SH-SY5Y (cell line): ENCODE measurements at regions not wholly inside any gene's neighbourhood (a gene's known extent, or its start where the extent isn't known, plus 50 kb on each side); places are given as distances from the start of the nearest gene placed in this dataset.
A peak's percentile ranks its signal among the peaks of the same experiment; 100 is the strongest.

Experiments
- GATA2 ChIP-seq: IDR thresholded peaks from 2 replicates; pipeline ENCODE4 v1.6.1; 2011; ENCODE audit warnings: mild to moderate bottlenecking, low read depth, low read length
- GATA3 ChIP-seq: IDR thresholded peaks from 2 replicates; pipeline ENCODE4 v1.6.1; 2011; ENCODE audit warnings: low read depth, mild to moderate bottlenecking, low read length, moderate library complexity

DNA sequence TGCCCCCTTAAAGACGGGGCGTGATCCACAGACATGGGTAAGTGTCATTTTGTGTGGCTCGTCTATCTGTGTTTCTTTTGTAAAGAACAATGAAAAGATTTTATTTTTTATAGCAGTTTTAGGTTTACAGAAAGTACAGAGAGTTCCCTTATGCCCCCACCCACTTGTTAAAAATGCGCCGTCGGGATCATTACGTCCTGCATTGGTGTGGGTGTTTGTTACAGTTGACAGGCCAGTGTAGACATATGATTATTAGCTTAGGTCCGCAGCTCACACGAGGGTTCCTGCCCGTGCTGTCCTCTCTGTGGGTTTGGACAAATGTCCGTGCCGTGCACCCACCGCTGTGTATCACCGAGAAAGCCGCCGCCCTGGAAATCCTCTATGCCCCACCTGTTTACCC, 50.5 kb downstream of the RGS12 start:
- TF ChIP-seq GATA3 (no peak), GATA2 (no peak)

DNA sequence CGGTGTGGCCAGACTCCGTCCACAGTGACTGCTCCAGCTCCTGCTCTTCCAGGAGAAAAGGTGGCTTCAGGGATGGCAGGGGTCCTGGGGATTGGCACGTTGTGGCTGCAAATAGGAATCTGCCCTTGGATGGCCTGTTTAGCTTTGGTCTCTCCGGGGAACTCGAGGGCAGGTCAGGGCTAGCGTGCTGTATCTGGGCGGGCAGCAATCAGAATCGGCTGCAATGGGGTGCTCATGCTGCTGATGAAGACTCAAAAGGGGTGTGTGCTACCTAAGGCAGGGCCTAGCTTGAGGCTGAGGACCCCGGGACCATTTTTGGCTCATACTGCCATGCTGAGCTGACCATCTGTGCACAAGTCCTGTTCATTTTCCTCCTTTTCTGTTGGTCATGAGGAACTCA, 51.3 kb downstream of the RGS12 start:
- TF ChIP-seq GATA2 (no peak), GATA3 (no peak)

DNA sequence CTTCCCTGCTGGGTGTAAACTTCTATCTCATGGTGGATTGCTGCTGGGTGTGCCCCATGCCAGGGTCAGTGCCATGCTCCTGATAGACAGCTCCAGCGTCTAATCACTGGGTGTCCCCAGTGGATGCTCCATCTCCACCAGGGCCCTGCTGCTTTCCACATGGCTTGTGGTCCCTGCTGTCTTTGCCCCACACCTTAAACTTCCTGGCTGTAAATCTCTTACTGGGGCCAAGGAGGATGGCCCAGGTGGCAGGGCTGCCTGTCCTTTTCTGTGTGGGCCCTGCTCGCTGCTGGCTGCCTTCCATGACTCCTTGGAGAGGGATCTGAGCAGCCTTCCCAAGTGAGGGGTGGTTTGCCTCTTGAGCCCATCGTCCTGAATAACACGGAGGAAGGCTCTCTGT, 51.8 kb downstream of the RGS12 start:
- TF ChIP-seq GATA2 = no peak
- TF ChIP-seq GATA3 = no peak

DNA sequence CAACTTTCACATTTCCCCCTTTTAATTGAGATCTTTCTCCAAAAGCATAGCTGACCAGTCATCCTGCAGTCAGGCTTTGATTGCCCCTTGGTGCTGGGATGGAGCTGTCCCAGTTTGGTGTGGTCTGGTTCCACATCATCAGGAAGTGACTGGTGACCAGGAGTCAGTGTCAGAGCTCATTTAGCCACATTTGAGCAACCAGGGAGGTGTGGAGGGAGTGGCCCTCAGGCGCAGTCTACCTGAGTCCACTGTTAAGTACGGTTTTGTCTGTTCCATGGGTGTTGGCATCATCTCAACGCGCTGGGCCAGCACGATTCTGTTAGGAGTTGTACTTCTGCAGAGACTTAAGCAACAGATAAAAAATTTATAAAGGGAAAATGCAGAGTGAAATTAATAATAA, 52.6 kb downstream of the RGS12 start:
- TF ChIP-seq GATA3 (no peak), GATA2 (no peak)

DNA sequence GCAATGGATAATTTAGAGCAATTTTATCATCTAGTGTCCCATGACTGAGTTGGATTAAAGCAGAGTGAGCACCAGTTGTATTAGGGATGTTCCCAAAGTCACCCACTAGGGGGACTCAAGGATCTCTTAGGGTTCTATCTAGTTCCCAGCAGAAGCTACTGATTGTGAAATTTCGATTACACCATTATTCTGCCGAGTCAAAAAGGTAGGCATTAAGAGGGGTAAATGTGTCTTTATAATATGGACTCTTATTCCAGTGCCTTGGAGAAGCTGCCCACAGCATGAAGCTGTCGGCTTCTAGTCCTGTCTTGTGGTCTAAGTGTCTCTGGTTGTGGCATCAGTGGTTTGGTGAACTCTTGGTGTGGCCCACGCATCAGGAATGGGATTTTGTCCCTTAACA, 53.3 kb downstream of the RGS12 start:
- no peak for TF ChIP-seq GATA3

DNA sequence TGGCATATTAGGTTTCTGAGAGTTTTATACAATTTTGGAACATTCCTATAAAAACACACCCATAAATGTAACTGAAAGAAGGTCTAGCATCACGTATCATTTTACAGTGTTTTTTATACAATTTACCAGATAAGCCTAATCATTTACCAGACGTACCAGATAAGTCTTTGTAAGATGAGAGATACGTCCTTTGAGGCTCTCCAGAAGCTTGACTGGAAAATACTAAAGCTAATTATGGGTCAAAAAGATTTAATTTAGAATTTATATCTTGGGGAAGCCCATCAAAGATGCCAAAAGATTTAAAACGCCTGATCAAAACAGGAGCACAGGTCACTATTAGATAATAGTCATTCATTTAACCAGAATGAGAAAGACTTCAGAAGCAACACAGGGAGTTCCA, 55.0 kb downstream of the RGS12 start:
- TF ChIP-seq GATA3 (peak; percentile 89), GATA2 (peak; percentile 68)

DNA sequence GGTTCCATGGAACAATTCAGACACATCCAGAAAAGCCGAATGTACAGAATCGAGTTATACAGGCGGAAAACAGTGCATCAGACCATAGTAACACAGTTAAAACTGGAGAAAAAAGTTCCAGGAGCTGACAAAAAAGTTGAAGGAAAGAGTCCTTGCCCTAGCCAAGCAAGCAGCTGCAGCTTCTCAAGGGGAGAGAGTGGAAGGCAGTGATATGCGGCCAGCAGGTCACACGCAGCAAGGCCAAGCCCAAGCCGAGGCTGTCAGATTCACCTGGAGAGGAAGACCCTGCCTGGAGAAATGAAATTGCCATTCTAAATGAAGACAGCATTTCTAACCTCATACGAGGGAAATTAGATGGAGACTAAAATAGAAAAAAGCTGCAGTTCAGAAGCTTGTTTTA, 55.8 kb downstream of the RGS12 start:
- no peak for TF ChIP-seq GATA3
- TF ChIP-seq GATA2 = no peak

DNA sequence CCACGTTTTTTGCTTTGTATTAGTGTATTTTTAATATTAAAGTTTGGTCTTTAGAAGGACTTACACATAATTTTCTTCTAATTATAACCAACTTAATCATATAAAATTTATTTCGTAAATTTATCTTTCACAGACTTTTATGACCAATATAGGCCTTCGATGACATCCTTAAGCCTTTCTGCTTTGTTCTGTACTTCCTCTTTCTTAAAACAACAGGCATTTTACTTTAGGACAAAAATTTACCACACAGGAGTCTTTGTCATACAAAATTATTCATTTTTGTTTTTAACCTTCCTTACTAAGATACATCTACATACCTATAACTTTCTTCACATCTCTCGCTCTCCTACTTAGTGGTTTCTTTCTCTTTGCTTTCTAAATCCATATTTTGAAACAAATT, 56.3 kb downstream of the RGS12 start:
- no peak for TF ChIP-seq GATA3
- TF ChIP-seq GATA2 = no peak

DNA sequence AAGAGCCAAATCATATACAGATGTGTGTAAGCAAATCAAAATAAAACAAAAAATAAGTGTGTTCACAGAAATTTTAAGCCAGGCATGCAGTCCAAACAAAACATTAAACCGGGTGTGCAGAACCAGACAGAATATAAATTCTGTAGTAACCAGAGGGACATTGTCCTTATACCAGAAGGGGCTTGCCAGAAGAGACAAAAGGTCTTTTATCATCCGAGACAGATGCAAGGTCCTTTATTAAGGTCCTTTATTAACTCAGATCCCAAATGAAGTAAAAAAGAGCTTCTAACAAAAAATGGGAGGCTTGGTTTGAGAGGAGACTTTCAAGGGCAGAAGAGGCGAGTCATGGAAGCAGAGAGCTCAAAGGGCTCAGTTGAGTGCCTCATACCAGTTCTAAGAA, 59.2 kb downstream of the RGS12 start:
- TF ChIP-seq GATA2 = no peak
- no peak for TF ChIP-seq GATA3

DNA sequence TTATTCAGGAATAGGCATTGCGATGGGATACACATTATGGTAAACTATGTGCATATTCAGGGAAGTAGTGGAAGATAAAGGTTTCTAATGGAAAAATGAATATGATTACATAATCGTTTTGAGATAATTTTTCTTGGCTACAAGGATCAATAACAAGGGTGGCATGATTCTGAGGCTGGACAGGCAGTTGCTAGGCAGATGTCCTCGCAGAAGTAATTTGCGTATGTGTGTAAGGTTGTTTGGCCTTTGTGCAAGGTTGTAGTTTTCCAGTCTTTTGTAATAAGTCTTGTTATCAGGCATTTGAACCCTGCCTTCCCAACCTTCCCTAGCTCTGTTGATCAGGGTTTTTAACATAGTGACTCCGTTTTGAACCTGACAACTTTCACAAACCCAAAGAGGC, 59.7 kb downstream of the RGS12 start:
- no peak for TF ChIP-seq GATA2
- no peak for TF ChIP-seq GATA3

DNA sequence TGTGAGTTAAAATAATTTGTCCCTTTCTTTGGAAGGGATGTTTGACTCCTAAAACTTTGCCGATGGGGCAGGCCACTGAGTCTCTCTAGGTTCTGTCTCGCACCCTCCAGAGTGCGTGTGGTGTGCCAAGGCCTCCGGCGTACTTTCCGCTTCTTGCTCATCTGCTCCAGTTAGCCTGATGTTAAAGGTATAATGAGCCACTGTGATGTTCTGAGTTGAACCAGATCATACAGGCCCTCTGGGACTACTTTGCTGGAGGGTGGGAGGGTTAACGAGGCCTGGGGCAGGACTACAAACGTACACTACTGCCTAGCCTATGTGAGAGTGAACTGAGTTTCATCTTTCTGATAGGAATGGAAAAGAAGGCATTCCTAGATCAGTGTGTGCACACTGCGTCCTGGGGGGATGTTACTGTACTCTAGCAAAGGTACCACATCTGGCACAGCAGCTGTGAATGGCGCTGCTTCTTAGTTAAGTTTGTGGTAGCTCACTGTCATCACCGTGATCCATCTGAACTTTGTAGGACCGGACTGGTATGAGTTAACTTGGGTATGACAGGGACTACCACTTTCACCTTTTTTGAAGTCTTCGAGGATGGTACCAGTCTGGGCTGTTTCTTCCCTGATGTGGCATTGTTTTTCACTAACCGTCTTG, 60.2 kb downstream of the RGS12 start:
- TF ChIP-seq GATA2 (no peak), GATA3 (no peak)

DNA sequence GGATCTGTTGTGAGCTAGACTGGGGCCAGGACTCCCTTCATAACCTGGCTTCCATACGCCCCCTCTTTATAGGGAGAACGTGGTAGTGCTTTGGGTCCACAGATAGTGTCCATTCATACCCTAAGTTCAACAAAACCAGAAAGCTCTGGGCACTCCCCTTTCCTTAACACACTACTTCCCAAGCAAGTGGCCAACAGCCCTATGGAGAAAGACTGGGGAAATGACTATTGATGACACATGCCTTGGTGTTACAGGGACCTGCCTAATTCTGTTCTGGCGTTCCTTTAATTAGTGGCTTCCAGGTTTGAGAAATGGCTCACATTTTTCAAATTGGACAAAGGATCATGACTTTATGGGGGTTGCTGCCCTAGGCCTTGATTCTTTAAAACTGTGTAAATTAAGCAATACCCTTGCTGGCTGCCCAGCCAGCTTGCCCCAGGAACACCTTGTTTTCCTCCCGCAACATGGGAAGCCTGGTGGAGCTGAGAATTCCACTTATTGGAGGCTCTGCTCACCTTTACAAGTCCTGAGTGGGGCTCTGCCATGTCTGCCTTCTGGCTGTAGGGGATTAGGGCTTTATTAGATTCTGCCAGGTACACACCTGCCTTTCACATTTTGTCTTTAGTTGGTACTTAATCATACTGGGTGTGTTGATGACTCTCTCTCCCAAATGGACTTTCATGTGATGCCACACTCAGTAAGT, 61.1 kb downstream of the RGS12 start:
- TF ChIP-seq GATA3 (no peak), GATA2 (no peak)

DNA sequence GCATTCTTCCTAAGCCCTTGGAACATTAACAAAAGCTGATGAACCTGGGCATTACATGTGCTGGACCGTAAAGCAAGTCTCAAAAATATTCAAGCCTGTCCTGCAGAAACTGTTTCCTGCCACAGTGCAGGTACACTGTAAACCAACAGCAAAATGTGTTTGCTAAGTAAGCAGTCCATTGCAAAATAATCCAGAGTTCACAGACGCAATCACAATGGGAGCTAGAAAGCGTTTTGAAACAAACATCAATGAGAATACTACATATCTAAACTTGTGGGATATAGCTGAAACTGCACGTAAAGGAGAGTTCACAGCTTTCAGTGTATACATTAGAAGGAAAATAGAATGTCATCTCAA, 61.6 kb downstream of the RGS12 start:
- TF ChIP-seq GATA3 (no peak), GATA2 (no peak)

DNA sequence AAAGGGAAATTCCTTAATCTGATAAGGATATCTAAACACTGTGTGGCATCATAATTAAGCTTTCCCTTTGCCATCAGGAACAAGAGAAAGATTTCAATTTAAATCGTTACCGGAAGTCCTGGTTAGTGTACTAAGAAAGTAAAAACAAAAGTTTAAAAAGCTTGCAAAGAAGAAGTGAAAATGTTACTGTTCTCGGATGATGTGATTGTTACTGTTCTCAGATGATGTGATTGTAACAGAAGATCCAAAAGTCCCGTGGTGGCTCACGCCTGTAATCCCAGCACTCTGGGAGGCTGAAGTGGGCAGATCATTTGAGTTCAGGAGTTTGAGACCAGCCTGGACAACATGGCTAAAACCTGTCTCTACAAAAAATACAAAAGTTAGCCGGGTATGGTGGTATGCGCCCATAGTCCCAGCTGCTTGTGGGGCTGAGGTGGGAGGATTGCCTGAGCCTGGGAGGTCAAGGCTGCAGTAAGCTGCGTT, 62.5 kb downstream of the RGS12 start:
- TF ChIP-seq GATA2 (no peak), GATA3 (no peak)

DNA sequence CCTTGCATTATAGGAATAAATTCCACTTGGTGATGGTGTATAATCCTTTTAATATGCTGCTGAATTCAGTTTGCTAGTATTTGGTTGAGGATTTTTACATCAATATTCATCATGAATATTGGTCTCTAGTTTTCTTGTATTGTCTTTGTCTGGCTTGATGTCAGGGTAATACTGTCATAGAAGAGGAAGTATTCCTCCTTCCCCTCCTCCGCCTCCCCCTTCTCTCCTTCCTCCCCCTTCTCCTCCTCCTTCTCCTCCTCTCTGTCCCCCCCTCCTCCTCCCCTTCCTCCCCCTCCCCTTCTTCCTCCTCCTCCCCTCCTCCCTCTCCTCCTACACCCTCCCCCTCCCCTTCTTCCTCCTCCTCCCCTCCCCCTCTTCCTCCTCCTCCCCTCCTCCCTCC, 65.8 kb downstream of the RGS12 start:
- TF ChIP-seq GATA3 = no peak
- no peak for TF ChIP-seq GATA2
